ENCODE measurements at regions not wholly inside any gene's neighbourhood (a gene's known extent, or its start where the extent isn't known, plus 50 kb on each side); places are given as distances from the start of the nearest gene placed in this dataset.
"Not testable (repeated sequence)": the region's sequence is repeated elsewhere in the genome, so short reads cannot be mapped to it uniquely, and the experiment has no call there.

DNA sequence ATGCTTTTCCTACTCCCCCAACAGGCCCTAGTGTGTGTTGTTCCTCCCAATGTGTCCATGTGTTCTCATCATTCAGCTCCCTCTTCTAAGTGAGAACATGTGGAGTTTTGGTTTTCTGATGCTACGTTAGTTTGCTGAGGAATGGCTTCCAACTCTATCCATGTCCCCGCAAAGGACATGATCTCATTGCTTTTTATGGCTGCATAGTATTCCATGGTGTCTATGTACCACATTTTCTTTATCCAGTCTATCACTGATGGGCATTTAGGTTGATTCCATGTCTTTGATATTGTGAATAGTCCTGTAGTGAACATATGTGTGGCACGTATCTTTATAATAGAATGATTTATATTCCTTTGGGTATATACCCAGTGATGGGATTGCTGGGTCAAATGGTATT lies 72.5 kb upstream of the CCNY start:
- intact Hi-C loops (cut with micrococcal nuclease); H3K4me1 Mint-ChIP-seq (ENCODE audit: low read depth); CTCF ChIA-PET; H3K27ac Mint-ChIP-seq; H3K27me3 Mint-ChIP-seq (ENCODE audit: low read depth); H3K36me3 Mint-ChIP-seq (ENCODE audit: low read depth); DNase-seq; H3K9me3 Mint-ChIP-seq; H3K4me3 Mint-ChIP-seq: not testable (repeated sequence)

- intact Hi-C loops (cut with micrococcal nuclease); H3K9me3 Mint-ChIP-seq; H3K4me1 Mint-ChIP-seq (ENCODE audit: low read depth); H3K27me3 Mint-ChIP-seq (ENCODE audit: low read depth); H3K27ac Mint-ChIP-seq; CTCF ChIA-PET; H3K36me3 Mint-ChIP-seq (ENCODE audit: low read depth); H3K4me3 Mint-ChIP-seq; DNase-seq: not testable (repeated sequence)
Measured at GRCh38 chr10:35264636-35265035, 71.7 kb upstream of the CCNY start.

DNA sequence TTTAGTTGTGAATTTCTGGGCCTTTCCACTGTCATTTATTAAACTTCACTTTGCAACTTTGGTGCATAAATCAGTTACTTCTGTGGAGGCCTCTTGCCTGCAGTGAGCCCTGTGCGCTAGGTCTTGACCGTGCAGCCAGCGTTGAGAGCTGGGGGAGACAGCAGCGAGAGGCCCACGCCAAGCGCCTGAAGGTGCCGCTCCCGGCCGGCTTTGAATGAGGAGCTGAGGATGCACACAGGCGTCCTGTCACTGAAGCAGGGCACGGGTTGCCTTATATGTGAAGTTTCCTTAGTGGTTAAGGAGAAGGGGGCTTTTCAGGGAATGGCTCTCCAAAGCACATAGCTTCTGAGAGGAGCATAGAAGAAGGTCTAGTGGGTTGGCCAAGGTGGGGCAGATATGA lies 70.9 kb upstream of the CCNY start:
- Mint-ChIP-seq H3K4me3 (no peak overlapping the region), H3K9me3 (no peaks in the 10 kb centered on the region), H3K36me3 (ENCODE audit: low read depth) (no peaks in the 10 kb centered on the region), H3K27me3 (ENCODE audit: low read depth) (no peaks in the 10 kb centered on the region), H3K4me1 (ENCODE audit: low read depth) (peaks cover 8% of the 10 kb centered on the region), H3K27ac (no peak overlapping the region)
- intact Hi-C loops (cut with micrococcal nuclease) = no loop called here
- CTCF ChIA-PET = no interaction called here
- no peak for DNase-seq

- Mint-ChIP-seq H3K9me3 (peaks cover 2% of the 10 kb centered on the region), H3K36me3 (ENCODE audit: low read depth) (no peaks in the 10 kb centered on the region), H3K27me3 (ENCODE audit: low read depth) (peaks cover 3% of the 10 kb centered on the region), H3K27ac (no peak overlapping the region), H3K4me1 (ENCODE audit: low read depth) (peaks cover 17% of the 10 kb centered on the region), H3K4me3 (no peak overlapping the region)
- DNase-seq = no peak
- CTCF ChIA-PET = no interaction called here
- intact Hi-C loops (cut with micrococcal nuclease) = no loop called here
Measured at GRCh38 chr10:35268323-35268722, 68.0 kb upstream of the CCNY start.

- intact Hi-C loops (cut with micrococcal nuclease) = no loop called here
- H3K4me1 Mint-ChIP-seq (ENCODE audit: low read depth) = peaks cover 17% of the 10 kb centered on the region
- no peak for DNase-seq
- no peaks in the 10 kb centered on the region for H3K36me3 Mint-ChIP-seq (ENCODE audit: low read depth)
- CTCF ChIA-PET = no interaction called here
- no peak overlapping the region for H3K4me3 Mint-ChIP-seq
- H3K9me3 Mint-ChIP-seq = peaks cover 2% of the 10 kb centered on the region
- H3K27ac Mint-ChIP-seq = no peak overlapping the region
- peaks cover 3% of the 10 kb centered on the region for H3K27me3 Mint-ChIP-seq (ENCODE audit: low read depth)
Measured at GRCh38 chr10:35268791-35269257, 67.5 kb upstream of the CCNY start.

DNA sequence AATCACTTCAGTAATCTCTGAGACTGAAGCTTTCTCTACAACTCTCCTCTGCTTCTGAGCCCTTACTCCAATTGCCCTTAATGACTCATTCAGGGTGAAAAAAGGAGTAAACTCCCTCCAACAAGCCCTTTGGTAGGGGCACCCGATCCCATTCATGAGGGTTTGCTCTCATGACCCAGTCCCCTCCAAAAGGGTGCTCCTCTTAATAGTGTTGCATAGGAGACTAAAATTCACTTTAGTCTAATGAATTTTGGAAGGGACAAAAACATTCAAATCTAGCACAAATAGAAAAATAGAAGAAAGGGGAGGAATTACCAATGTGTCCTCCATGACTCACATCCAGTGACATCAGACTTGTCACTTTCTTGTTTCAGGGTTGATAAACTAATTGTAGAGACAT lies 66.2 kb upstream of the CCNY start:
- Mint-ChIP-seq H3K36me3 (ENCODE audit: low read depth) (no peaks in the 10 kb centered on the region), H3K27me3 (ENCODE audit: low read depth) (peaks cover 3% of the 10 kb centered on the region), H3K4me1 (ENCODE audit: low read depth) (peaks cover 17% of the 10 kb centered on the region), H3K4me3 (no peak overlapping the region), H3K27ac (peak overlapping the region; percentile 66), H3K9me3 (peaks cover 2% of the 10 kb centered on the region)
- DNase-seq = peak; percentile 11
- CTCF ChIA-PET = no interaction called here
- intact Hi-C loops (cut with micrococcal nuclease) = loop anchor here (1.0 to 5.0 kb wide), 3 partner anchors 57 to 75 kb away; no protein-coding TSS in a partner anchor

DNA sequence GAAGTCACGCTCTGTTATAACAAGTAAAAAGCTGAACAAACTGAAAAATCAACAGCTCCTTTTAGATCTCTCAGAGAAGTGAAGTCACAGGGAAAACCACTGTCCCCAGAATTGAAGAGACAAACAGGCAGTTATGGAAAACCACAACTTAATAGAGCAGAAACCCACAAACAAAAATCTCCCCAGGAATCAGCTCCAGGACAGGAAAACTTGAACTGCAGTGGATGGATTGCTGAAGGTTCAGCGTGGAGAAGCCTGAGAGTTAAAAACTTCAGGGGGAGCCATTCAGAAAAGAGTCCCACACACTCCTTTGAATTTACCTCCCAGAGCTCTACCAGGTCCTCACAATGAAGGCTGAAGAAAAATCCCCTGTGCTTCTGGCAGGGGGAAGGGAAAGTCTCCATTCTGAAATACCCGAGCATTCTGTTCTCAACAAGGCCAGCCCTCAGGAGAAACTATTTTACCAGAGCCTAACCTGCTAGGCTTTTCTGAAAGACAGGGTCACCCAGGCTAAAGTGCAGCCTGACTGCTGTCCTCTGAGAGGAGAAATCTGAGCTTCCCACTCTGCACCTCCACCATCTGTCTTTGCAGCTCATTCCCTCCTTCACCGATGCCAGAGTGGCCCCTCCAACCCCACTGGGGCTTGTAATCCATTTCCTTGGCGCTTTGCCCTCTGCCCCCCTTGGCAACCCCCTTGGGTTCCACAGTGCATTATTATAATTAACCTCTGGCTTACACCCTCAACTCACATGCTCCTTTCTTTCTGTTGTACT lies 65.0 kb upstream of the CCNY start:
- Mint-ChIP-seq H3K27ac (no peak overlapping the region), H3K9me3 (peaks cover 2% of the 10 kb centered on the region), H3K27me3 (ENCODE audit: low read depth) (peaks cover 3% of the 10 kb centered on the region), H3K4me1 (ENCODE audit: low read depth) (peaks cover 17% of the 10 kb centered on the region), H3K4me3 (no peak overlapping the region), H3K36me3 (ENCODE audit: low read depth) (no peaks in the 10 kb centered on the region)
- CTCF ChIA-PET = no interaction called here
- DNase-seq = no peak
- intact Hi-C loops (cut with micrococcal nuclease) = loop anchor here (5.0 kb wide), 1 partner anchor 56 kb away; no protein-coding TSS in a partner anchor

DNA sequence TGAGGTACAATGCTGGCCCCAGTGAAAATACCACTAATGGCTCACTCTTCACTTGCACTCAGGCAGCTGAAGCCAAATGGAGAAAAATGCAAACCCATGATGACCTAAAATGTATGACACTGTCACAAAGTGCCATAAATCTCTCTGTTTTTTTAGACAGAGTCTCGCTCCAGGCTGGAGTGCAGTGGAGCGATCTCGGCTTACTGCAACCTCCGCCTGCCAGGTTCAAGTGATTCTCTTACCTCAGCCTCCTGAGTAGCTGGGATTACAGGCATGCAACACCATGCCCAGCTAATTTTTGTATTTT lies 64.5 kb upstream of the CCNY start:
- H3K27ac Mint-ChIP-seq; H3K36me3 Mint-ChIP-seq (ENCODE audit: low read depth); CTCF ChIA-PET; H3K27me3 Mint-ChIP-seq (ENCODE audit: low read depth); H3K9me3 Mint-ChIP-seq; DNase-seq; H3K4me3 Mint-ChIP-seq: not testable (repeated sequence)
- intact Hi-C loops (cut with micrococcal nuclease) = loop anchor here (5.0 kb wide), 1 partner anchor 55 kb away; no protein-coding TSS in a partner anchor
- peaks cover 17% of the 10 kb centered on the region for H3K4me1 Mint-ChIP-seq (ENCODE audit: low read depth)

- H3K36me3 Mint-ChIP-seq (ENCODE audit: low read depth); H3K27ac Mint-ChIP-seq; H3K27me3 Mint-ChIP-seq (ENCODE audit: low read depth); H3K4me3 Mint-ChIP-seq; DNase-seq; H3K9me3 Mint-ChIP-seq: not testable (repeated sequence)
- CTCF ChIA-PET = interaction anchor here (0.7 kb wide), 2 partner anchors 277 to 1163 kb away, joined by 4 to 5 read pairs; no protein-coding TSS in a partner anchor
- peaks cover 17% of the 10 kb centered on the region for H3K4me1 Mint-ChIP-seq (ENCODE audit: low read depth)
- intact Hi-C loops (cut with micrococcal nuclease) = loop anchor here (5.0 kb wide), 1 partner anchor 55 kb away; no protein-coding TSS in a partner anchor
Measured at GRCh38 chr10:35272401-35272800, 63.9 kb upstream of the CCNY start.

DNA sequence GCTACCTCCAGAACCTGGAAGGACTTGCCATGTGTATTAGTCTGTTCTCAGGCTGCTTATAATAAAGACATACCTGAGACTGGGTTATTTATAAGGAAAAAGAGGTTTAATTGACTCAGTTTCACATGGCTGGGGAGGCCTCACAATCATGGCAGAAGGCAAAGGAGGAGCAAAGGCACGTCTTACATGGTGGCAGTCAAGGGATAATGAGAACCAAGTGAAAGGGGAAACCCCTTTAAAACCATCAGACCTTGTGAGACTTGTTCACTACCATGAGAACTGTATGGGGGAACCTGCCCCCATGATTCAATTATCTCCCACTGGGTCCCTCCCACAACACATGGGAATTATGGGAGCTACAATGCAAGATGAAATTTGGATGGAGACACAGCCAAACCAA lies 62.3 kb upstream of the CCNY start:
- CTCF ChIA-PET; DNase-seq; H3K4me3 Mint-ChIP-seq; H3K27me3 Mint-ChIP-seq (ENCODE audit: low read depth); H3K36me3 Mint-ChIP-seq (ENCODE audit: low read depth); H3K27ac Mint-ChIP-seq; H3K9me3 Mint-ChIP-seq: not testable (repeated sequence)
- intact Hi-C loops (cut with micrococcal nuclease) = loop anchor here (5.0 kb wide), 1 partner anchor 53 kb away; no protein-coding TSS in a partner anchor
- peaks cover 17% of the 10 kb centered on the region for H3K4me1 Mint-ChIP-seq (ENCODE audit: low read depth)

DNA sequence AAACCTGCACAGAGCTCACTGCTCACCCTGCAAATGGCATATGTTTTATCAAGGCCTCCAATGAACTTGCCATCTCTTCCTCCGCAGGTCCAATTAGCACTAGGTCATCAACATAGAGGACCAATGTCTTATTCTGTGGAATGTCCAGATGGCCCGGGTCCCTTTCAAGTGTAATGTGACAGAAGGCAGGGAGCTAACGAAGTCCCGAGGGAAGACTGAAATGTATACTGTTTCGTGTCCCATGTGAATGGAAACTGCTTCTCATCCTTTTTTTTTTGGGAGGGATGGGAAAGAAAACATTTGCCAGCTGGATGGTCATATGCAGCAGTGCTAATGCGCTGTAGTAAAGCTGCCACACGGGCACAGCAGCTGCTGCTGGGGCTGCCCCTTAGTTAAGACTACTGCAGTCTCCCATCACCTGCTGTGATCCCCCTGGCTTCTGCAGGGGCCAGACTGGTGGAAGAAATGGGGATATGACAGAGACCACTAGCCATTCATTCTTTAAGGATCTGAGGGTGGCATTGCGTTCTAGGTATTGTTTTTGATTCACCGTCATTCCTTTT lies 61.7 kb upstream of the CCNY start:
- Mint-ChIP-seq H3K4me1 (ENCODE audit: low read depth) (peaks cover 17% of the 10 kb centered on the region), H3K4me3 (no peak overlapping the region), H3K9me3 (peaks cover 2% of the 10 kb centered on the region), H3K36me3 (ENCODE audit: low read depth) (no peaks in the 10 kb centered on the region), H3K27me3 (ENCODE audit: low read depth) (peaks cover 3% of the 10 kb centered on the region), H3K27ac (no peak overlapping the region)
- CTCF ChIA-PET = no interaction called here
- DNase-seq = no peak
- intact Hi-C loops (cut with micrococcal nuclease) = loop anchor here (5.0 kb wide), 1 partner anchor 53 kb away; no protein-coding TSS in a partner anchor

- DNase-seq = no peak
- intact Hi-C loops (cut with micrococcal nuclease) = no loop called here
- no peak overlapping the region for H3K4me3 Mint-ChIP-seq
- H3K9me3 Mint-ChIP-seq = peaks cover 11% of the 10 kb centered on the region
- no peaks in the 10 kb centered on the region for H3K36me3 Mint-ChIP-seq (ENCODE audit: low read depth)
- H3K4me1 Mint-ChIP-seq (ENCODE audit: low read depth) = peaks cover 2% of the 10 kb centered on the region
- H3K27me3 Mint-ChIP-seq (ENCODE audit: low read depth) = peaks cover 3% of the 10 kb centered on the region
- no peak overlapping the region for H3K27ac Mint-ChIP-seq
- CTCF ChIA-PET = no interaction called here
Measured at GRCh38 chr10:35276889-35277288, 59.4 kb upstream of the CCNY start.

DNA sequence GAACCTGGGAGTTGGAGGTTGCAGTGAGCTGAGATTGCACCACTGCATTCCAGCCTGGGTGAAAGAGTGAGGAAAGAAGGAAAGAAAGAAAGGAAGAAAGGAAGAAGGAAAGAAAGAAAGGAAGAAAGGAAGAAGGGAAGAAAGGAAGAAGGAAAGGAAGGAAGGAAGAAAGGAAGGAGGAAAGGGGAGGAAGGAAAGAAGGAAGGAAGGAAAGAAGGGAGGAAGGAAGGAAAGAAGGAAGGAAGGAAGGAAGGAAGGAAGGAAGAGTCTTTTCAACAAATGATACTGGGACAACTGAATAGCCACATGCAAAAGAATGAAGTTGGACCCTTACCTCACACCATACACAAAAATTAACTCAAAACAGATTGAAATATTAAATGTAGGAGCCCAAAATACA lies 56.1 kb upstream of the CCNY start:
- intact Hi-C loops (cut with micrococcal nuclease); H3K4me3 Mint-ChIP-seq; H3K27me3 Mint-ChIP-seq (ENCODE audit: low read depth); H3K27ac Mint-ChIP-seq; H3K4me1 Mint-ChIP-seq (ENCODE audit: low read depth); DNase-seq; H3K36me3 Mint-ChIP-seq (ENCODE audit: low read depth); H3K9me3 Mint-ChIP-seq: not testable (repeated sequence)
- CTCF ChIA-PET = interaction anchor here (0.7 kb wide), 2 partner anchors 185 to 284 kb away, joined by 3 to 4 read pairs; no protein-coding TSS in a partner anchor
